AG10803 (cell line): ENCODE measurements at regions not wholly inside any gene's neighbourhood (a gene's known extent, or its start where the extent isn't known, plus 50 kb on each side); places are given as distances from the start of the nearest gene placed in this dataset.

Experiments
- DNase-seq: peaks from one replicate; pipeline ENCODE4 v3.0.0; 2010; ENCODE audit warnings: low read depth
- H3K4me3 ChIP-seq: 2 replicates; pipeline ENCODE4 v1.5.1; 2011; ENCODE audit warnings: mild to moderate bottlenecking, low read length, control low read depth
- TF ChIP-seq, protein P1 (sequence below): conservative IDR thresholded peaks from 2 replicates; pipeline ENCODE4 v1.5.1; 2011; ENCODE audit warnings: mild to moderate bottlenecking, low read length, control low read depth, inconsistent platforms

DNA sequence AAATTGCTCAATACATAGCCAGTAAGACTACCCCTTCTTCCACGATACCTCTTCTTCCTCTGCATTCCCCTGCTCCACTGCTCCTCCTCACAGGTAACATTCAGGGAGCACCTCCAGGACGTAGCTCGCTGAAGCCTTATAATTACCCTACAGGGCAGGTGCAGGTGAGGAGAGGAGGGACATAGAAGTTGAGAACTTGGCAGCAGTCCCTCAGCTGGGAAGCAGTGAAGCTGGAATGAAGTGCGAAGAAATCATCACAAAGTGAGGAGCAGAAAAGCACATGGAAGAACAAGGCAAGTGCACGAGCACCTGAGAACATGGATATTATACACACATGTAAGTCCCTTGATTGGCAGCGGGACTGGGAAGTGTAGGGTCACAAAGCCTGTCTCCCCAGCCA is 118.2 kb downstream of the HSD17B3 start:
- TF ChIP-seq, protein P1, sequence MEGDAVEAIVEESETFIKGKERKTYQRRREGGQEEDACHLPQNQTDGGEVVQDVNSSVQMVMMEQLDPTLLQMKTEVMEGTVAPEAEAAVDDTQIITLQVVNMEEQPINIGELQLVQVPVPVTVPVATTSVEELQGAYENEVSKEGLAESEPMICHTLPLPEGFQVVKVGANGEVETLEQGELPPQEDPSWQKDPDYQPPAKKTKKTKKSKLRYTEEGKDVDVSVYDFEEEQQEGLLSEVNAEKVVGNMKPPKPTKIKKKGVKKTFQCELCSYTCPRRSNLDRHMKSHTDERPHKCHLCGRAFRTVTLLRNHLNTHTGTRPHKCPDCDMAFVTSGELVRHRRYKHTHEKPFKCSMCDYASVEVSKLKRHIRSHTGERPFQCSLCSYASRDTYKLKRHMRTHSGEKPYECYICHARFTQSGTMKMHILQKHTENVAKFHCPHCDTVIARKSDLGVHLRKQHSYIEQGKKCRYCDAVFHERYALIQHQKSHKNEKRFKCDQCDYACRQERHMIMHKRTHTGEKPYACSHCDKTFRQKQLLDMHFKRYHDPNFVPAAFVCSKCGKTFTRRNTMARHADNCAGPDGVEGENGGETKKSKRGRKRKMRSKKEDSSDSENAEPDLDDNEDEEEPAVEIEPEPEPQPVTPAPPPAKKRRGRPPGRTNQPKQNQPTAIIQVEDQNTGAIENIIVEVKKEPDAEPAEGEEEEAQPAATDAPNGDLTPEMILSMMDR, result no peak
- DNase-seq, result no peak
- no peak overlapping the region for H3K4me3 ChIP-seq

- H3K4me3 ChIP-seq, result no peak overlapping the region
- DNase-seq, result no peak
- TF ChIP-seq, protein P1, result no peak
Measured at GRCh38 chr9:96178153-96178552, 123.8 kb downstream of the HSD17B3 start.

GRCh38 chr9:96177719-96178028 is 124.3 kb downstream of the HSD17B3 start:
- DNase-seq, result no peak
- TF ChIP-seq, protein P1, result no peak
- H3K4me3 ChIP-seq, result no peak overlapping the region

GRCh38 chr9:96177005-96177718 is 124.8 kb downstream of the HSD17B3 start:
- H3K4me3 ChIP-seq, result no peak overlapping the region
- DNase-seq, result no peak
- TF ChIP-seq, protein P1, result no peak

GRCh38 chr9:96175796-96176195 is 126.2 kb downstream of the HSD17B3 start:
- no peak overlapping the region for H3K4me3 ChIP-seq
- TF ChIP-seq, protein P1, result no peak
- no peak for DNase-seq

DNA sequence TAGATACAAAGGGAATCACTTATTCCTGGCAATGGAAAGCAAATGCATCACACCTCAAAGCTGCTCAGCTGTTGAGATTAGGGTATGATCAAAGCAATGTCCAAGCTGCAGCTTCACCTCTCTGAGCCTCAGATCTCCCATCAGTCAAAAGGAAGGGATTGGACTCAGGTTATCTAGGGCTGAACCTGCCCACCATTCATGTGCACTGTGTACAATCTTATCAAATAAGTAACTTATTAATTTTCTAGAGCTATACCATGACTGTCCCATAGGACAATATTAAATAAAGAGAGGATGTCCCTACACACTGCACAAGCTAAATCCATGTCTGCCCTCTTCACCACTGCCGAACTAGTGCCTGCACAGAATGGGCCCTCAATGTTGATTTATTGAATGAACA is 127.0 kb downstream of the HSD17B3 start:
- DNase-seq, result no peak
- TF ChIP-seq, protein P1, result no peak
- no peak overlapping the region for H3K4me3 ChIP-seq

GRCh38 chr9:96174371-96174770 is 127.6 kb downstream of the HSD17B3 start:
- TF ChIP-seq, protein P1, result no peak
- H3K4me3 ChIP-seq, result no peak overlapping the region
- DNase-seq, result no peak
